ENCODE measurements at regions not wholly inside any gene's neighbourhood (a gene's known extent, or its start where the extent isn't known, plus 50 kb on each side); places are given as distances from the start of the nearest gene placed in this dataset.
"Not testable (repeated sequence)": the region's sequence is repeated elsewhere in the genome, so short reads cannot be mapped to it uniquely, and the experiment has no call there.

- DNase-seq (ENCODE audit: low spot score): no peak
These were observed 95.5 kb upstream of the TBX5 start for GRCh38 chr12:114501474-114501807.

GRCh38 chr12:114500775-114501473 is 95.0 kb upstream of the TBX5 start:
- no peak for DNase-seq (ENCODE audit: low spot score)

- no peak for DNase-seq (ENCODE audit: low spot score)
These were observed 94.2 kb upstream of the TBX5 start for GRCh38 chr12:114500131-114500530.

GRCh38 chr12:114499338-114499737 is 93.4 kb upstream of the TBX5 start:
- DNase-seq (ENCODE audit: low spot score): peak; percentile 35

- DNase-seq (ENCODE audit: low spot score): no peak
These were observed 86.0 kb upstream of the TBX5 start for GRCh38 chr12:114491916-114492315.

GRCh38 chr12:114484822-114485459 is 79.0 kb upstream of the TBX5 start:
- not testable (repeated sequence) for DNase-seq (ENCODE audit: low spot score)

GRCh38 chr12:114483996-114484395 is 78.1 kb upstream of the TBX5 start:
- no peak for DNase-seq (ENCODE audit: low spot score)

GRCh38 chr12:114481200-114481535 is 75.2 kb upstream of the TBX5 start:
- peak; percentile 27 for DNase-seq (ENCODE audit: low spot score)

- peak; percentile 45 for DNase-seq (ENCODE audit: low spot score)
These were observed 74.6 kb upstream of the TBX5 start for GRCh38 chr12:114480337-114481199.

- DNase-seq (ENCODE audit: low spot score): peak; percentile 35
These were observed 73.9 kb upstream of the TBX5 start for GRCh38 chr12:114479831-114480230.

GRCh38 chr12:114478865-114479264 is 72.9 kb upstream of the TBX5 start:
- DNase-seq (ENCODE audit: low spot score): no peak

- no peak for DNase-seq (ENCODE audit: low spot score)
These were observed 72.0 kb upstream of the TBX5 start for GRCh38 chr12:114477989-114478395.

GRCh38 chr12:114476159-114476558 is 70.2 kb upstream of the TBX5 start:
- DNase-seq (ENCODE audit: low spot score): peak; percentile 58

- no peak for DNase-seq (ENCODE audit: low spot score)
These were observed 67.8 kb upstream of the TBX5 start for GRCh38 chr12:114473717-114474116.

GRCh38 chr12:114473018-114473417 is 67.1 kb upstream of the TBX5 start:
- DNase-seq (ENCODE audit: low spot score): no peak

- DNase-seq (ENCODE audit: low spot score): no peak
These were observed 51.7 kb upstream of the TBX5 start for GRCh38 chr12:114457620-114458019.
